Endothelial cell of umbilical vein (primary cell): ENCODE measurements at regions not wholly inside any gene's neighbourhood (a gene's known extent, or its start where the extent isn't known, plus 50 kb on each side); places are given as distances from the start of the nearest gene placed in this dataset.

Experiments
- BruUV-seq: library from RNA; stranded (reverse); fragments of 400-500 nt; replicated peaks from 2 replicates; lab custom pipeline; 2021; lab: Mats Ljungman, UMichigan
- CTCF ChIA-PET: fragments of 300-600, 350-600 bp; sonication (Branson Sonifier 250); formaldehyde crosslinking; loops from one replicate; lab custom pipeline; 2021; ENCODE audit warnings: antibody characterized with exemption, inconsistent platforms; lab: Charles Lee
- POLR2A ChIA-PET: fragments of 300-600, 350-600 bp; sonication (Branson Sonifier 250); formaldehyde crosslinking; loops from one replicate; lab custom pipeline; 2021; ENCODE audit warnings: antibody characterized with exemption, inconsistent platforms; lab: Charles Lee
- DNase-seq: peaks from one replicate; pipeline ENCODE4 v3.0.0-alpha.2; 2011; ENCODE audit warnings: low read depth, low spot score
- FAIRE-seq: peaks from 2 replicates; lab custom pipeline; 2011; peaks lifted over from hg19 to GRCh38; lab: Jason Lieb, UNC
- H2AFZ ChIP-seq: 2 replicates; pipeline ENCODE4 v1.6.0; 2012; ENCODE audit warnings: low read depth, low read length, control low read depth, inconsistent platforms
- H3K27ac ChIP-seq: 2 replicates; pipeline ENCODE4 v1.5.1; 2011; ENCODE audit warnings: low read depth, mild to moderate bottlenecking, control low read depth, low read length, moderate library complexity; ENCODE audit not compliant: insufficient read depth
- H3K27me3 ChIP-seq, 2 experiments: 2 replicates each; pipeline versions ENCODE4 v1.6.0 to v1.6.1; 2011; ENCODE audit warnings: low read length in 2 of 2, mixed read lengths in 1 of 2; ENCODE audit not compliant: control insufficient read depth in 2 of 2, insufficient read depth in 2 of 2
- H3K36me3 ChIP-seq, 2 experiments: 2 replicates in 1 of 2; 3 replicates in 1 of 2; pipeline ENCODE4 v1.5.1; 2011; ENCODE audit warnings: low read length in 2 of 2, mild to moderate bottlenecking in 1 of 2, moderate library complexity in 1 of 2; ENCODE audit not compliant: control insufficient read depth in 2 of 2, insufficient read depth in 2 of 2; ENCODE audit errors: extremely low read depth in 1 of 2
- H3K4me1 ChIP-seq: 3 replicates; pipeline ENCODE4 v1.5.1; 2011; ENCODE audit warnings: mild to moderate bottlenecking, low read length; ENCODE audit not compliant: control insufficient read depth, insufficient read depth; ENCODE audit errors: extremely low read depth
- H3K4me2 ChIP-seq: 2 replicates; pipeline ENCODE4 v1.6.1; 2011; ENCODE audit warnings: low read length, control low read depth, mixed read lengths; ENCODE audit not compliant: insufficient read depth
- H3K4me3 ChIP-seq, 3 experiments: fragments of 200-600 bp in 1 of 3; sonication (generic), shearing (Covaris generic) in 1 of 3; replicated peaks in 1 of 3; 2 replicates each; pipeline ENCODE4 v1.5.1; 2011 to 2016; ENCODE audit warnings: control low read depth in 3 of 3, low read length in 3 of 3, mild to moderate bottlenecking in 2 of 3, inconsistent platforms in 1 of 3, low read depth in 1 of 3, moderate library complexity in 1 of 3; ENCODE audit not compliant: insufficient read depth in 1 of 3
- H3K79me2 ChIP-seq: 2 replicates; pipeline ENCODE4 v1.6.0; 2012; ENCODE audit warnings: low read length, inconsistent platforms; ENCODE audit not compliant: control insufficient read depth, insufficient read depth
- H3K9ac ChIP-seq: replicated peaks from 2 replicates; pipeline ENCODE3; 2011; ENCODE audit warnings: low read length, control low read depth; ENCODE audit not compliant: insufficient read depth; ENCODE audit errors: extremely low read depth
- H3K9me1 ChIP-seq: replicated peaks from 3 replicates; pipeline ENCODE4 v1.6.0; 2011; ENCODE audit warnings: mild to moderate bottlenecking, low read length; ENCODE audit not compliant: control insufficient read depth, insufficient read depth; ENCODE audit errors: extremely low read depth
- H3K9me3 ChIP-seq: replicated peaks from 2 replicates; pipeline ENCODE4 v1.5.1; 2012; ENCODE audit warnings: low read length, inconsistent platforms; ENCODE audit not compliant: control insufficient read depth, insufficient read depth
- H4K20me1 ChIP-seq: replicated peaks from 2 replicates; pipeline ENCODE3; 2011; ENCODE audit warnings: mild to moderate bottlenecking, low read length; ENCODE audit not compliant: control insufficient read depth, insufficient read depth; ENCODE audit errors: extremely low read depth
- CTCF ChIP-seq, 2 donors: IDR thresholded peaks; 1 replicate in 1 of 2; 2 replicates in 1 of 2; pipeline ENCODE4 v1.5.1; 2011; ENCODE audit warnings: low read length in 2 of 2, mild to moderate bottlenecking in 2 of 2, moderate library complexity in 2 of 2, control low read depth in 1 of 2, inconsistent platforms in 1 of 2, low read depth in 1 of 2; ENCODE audit not compliant: insufficient read depth in 1 of 2; ENCODE audit errors: extremely low read depth in 1 of 2
- EZH2 ChIP-seq: IDR thresholded peaks from 2 replicates; pipeline ENCODE4 v1.6.1; 2012; ENCODE audit warnings: borderline replicate concordance, low read depth, mild to moderate bottlenecking, moderate library complexity, low read length, inconsistent platforms; ENCODE audit not compliant: severe bottlenecking
- FOS ChIP-seq: IDR thresholded peaks from 2 replicates; pipeline ENCODE4 v1.6.1; 2011; ENCODE audit warnings: mild to moderate bottlenecking, low read length, moderate library complexity, borderline replicate concordance; ENCODE audit not compliant: insufficient read depth
- GATA2 ChIP-seq: IDR thresholded peaks from 2 replicates; pipeline ENCODE4 v1.7.0; 2011; ENCODE audit warnings: low read depth, mild to moderate bottlenecking, moderate library complexity, mixed read lengths, low read length; ENCODE audit not compliant: insufficient read length, insufficient read depth
- JUN ChIP-seq: IDR thresholded peaks from 2 replicates; pipeline ENCODE4 v1.6.1; 2011; ENCODE audit warnings: borderline replicate concordance, low read depth; ENCODE audit not compliant: insufficient read length, insufficient read depth
- MYC ChIP-seq: IDR thresholded peaks from one replicate; pipeline ENCODE4 v1.6.1; 2011; ENCODE audit warnings: mild to moderate bottlenecking, low read depth, low read length
- POLR2A ChIP-seq: IDR thresholded peaks from 2 replicates; pipeline ENCODE4 v1.6.1; 2012; ENCODE audit warnings: low read depth, mild to moderate bottlenecking, control low read depth, low read length
- POLR2AphosphoS5 ChIP-seq: IDR thresholded peaks from 2 replicates; pipeline ENCODE4 v1.6.1; 2012; ENCODE audit warnings: low read depth, mild to moderate bottlenecking, control low read depth, low read length, moderate library complexity; ENCODE audit not compliant: insufficient read depth
- dilution Hi-C: fragments of 300-500 bp; cut with MboI; formaldehyde crosslinking; loops from one replicate; pipeline ENCODE4 v1.15.0; 2019; ENCODE audit warnings: low sequenced_read_pairs; ENCODE audit not compliant: extremely low pct_ligation_motif_present
- intact Hi-C: fragments of 100-400 bp; cut with micrococcal nuclease; formaldehyde crosslinking; loops from one replicate; pipeline ENCODE4 v1.10.0; 2022
- TF ChIP-seq, protein P1 (sequence below): IDR thresholded peaks from 2 replicates; pipeline ENCODE4 v1.6.1; 2011; ENCODE audit not compliant: insufficient read depth, insufficient read length

- Histone ChIP-seq H3K27ac (no peak overlapping the region), H2AFZ (no peak overlapping the region), H3K9ac (no peak overlapping the region), H3K9me1 (no peaks in the 10 kb centered on the region), H3K27me3 (peaks cover 0 to 2% of the 10 kb centered on the region in 2 experiments), H3K36me3 (no peaks in the 10 kb centered on the region), H3K9me3 (no peaks in the 10 kb centered on the region), H3K4me2 (no peak overlapping the region), H3K4me3 (no peak overlapping the region), H4K20me1 (no peaks in the 10 kb centered on the region), H3K4me1 (no peaks in the 10 kb centered on the region), H3K79me2 (no peaks in the 10 kb centered on the region)
- DNase-seq, result no peak
- dilution Hi-C loops, result no loop called here
- intact Hi-C loops, result no loop called here
- FAIRE-seq, result no peak
- POLR2A ChIA-PET, result no interaction called here
- CTCF ChIA-PET, result no interaction called here
- TF ChIP-seq GATA2, result no peak
- no peak for TF ChIP-seq POLR2A
- no peak for TF ChIP-seq EZH2
- no peak for TF ChIP-seq CTCF (IDR thresholded peaks at IDR 0.05; ENCODE audit: extremely low read depth in 1 of 2, insufficient read depth in 1 of 2, low read depth in 1 of 2, low read length in 2 of 2)
- TF ChIP-seq FOS, result no peak
- TF ChIP-seq POLR2AphosphoS5, result no peak
- no peak for TF ChIP-seq MYC
- no peak for TF ChIP-seq JUN
- TF ChIP-seq, protein P1, sequence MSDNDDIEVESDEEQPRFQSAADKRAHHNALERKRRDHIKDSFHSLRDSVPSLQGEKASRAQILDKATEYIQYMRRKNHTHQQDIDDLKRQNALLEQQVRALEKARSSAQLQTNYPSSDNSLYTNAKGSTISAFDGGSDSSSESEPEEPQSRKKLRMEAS, result no peak
- no TSS peak for BruUV-seq
Observed at GRCh38 chr14:29475641-29476040, 452.0 kb downstream of the PRKD1 start.
